Astrocyte of the spinal cord (primary cell): ENCODE measurements at regions not wholly inside any gene's neighbourhood (a gene's known extent, or its start where the extent isn't known, plus 50 kb on each side); places are given as distances from the start of the nearest gene placed in this dataset.
"Not testable (repeated sequence)": the region's sequence is repeated elsewhere in the genome, so short reads cannot be mapped to it uniquely, and the experiment has no call there.

Experiments
- DNase-seq: peaks from one replicate; pipeline ENCODE4 v3.0.0; 2011; ENCODE audit warnings: low read depth, low spot score
- H3K4me3 ChIP-seq: 2 replicates; pipeline ENCODE4 v1.5.1; 2011; ENCODE audit warnings: low read depth, mild to moderate bottlenecking, low read length, moderate library complexity
- CTCF ChIP-seq: IDR thresholded peaks from 2 replicates; pipeline ENCODE4 v1.5.1; 2012; ENCODE audit warnings: low read depth, mild to moderate bottlenecking, low read length, inconsistent platforms
- in situ Hi-C: cut with HindIII; loops from 2 replicates; pipeline ENCODE4 v1.10.0; 2017; ENCODE audit warnings: low sequenced_read_pairs

- DNase-seq: no peak
- H3K4me3 ChIP-seq: no peak overlapping the region
- in situ Hi-C loops: no loop called here
- no peak for TF ChIP-seq CTCF
These were observed 57.7 kb upstream of the SHB start for GRCh38 chr9:38126730-38127129.

GRCh38 chr9:38125889-38126288, 56.9 kb upstream of the SHB start:
- no peak for DNase-seq
- in situ Hi-C loops: no loop called here
- H3K4me3 ChIP-seq: no peak overlapping the region
- no peak for TF ChIP-seq CTCF

- H3K4me3 ChIP-seq, DNase-seq, in situ Hi-C loops: not testable (repeated sequence)
These were observed 54.3 kb upstream of the SHB start for GRCh38 chr9:38123359-38123758.

GRCh38 chr9:38120961-38121360, 51.9 kb upstream of the SHB start:
- no peak for TF ChIP-seq CTCF
- in situ Hi-C loops: no loop called here
- H3K4me3 ChIP-seq: no peak overlapping the region
- DNase-seq: no peak

GRCh38 chr9:38119560-38120236, 50.7 kb upstream of the SHB start:
- no peak for DNase-seq
- H3K4me3 ChIP-seq: no peak overlapping the region
- in situ Hi-C loops: no loop called here
- TF ChIP-seq CTCF: no peak

- TF ChIP-seq CTCF: no peak
- no peak overlapping the region for H3K4me3 ChIP-seq
- in situ Hi-C loops: no loop called here
- DNase-seq: no peak
These were observed 49.9 kb upstream of the SHB start for GRCh38 chr9:38118862-38119438.
